IMR-90 (cell line): ENCODE measurements at regions not wholly inside any gene's neighbourhood (a gene's known extent, or its start where the extent isn't known, plus 50 kb on each side); places are given as distances from the start of the nearest gene placed in this dataset.

ENCODE experiments used
- ATAC-seq: fragments of 200-7000 bp; cut with Tn5 transposase; 2 replicates; pipeline ENCODE4 v1.9.1; 2020; ENCODE audit warnings: low read depth, mild to moderate bottlenecking, moderate library complexity
- BruUV-seq: library from RNA; stranded (reverse); fragments of 400-500 nt; replicated peaks from 2 replicates; lab custom pipeline; 2021; lab: Mats Ljungman, UMichigan
- CTCF ChIA-PET: fragments of 300-600 bp; formaldehyde crosslinking; extraction: SDS; loops from one replicate; lab custom pipeline; 2021; ENCODE audit warnings: antibody characterized with exemption; lab: Yijun Ruan, JAX
- POLR2A ChIA-PET: fragments of 300-600 bp; sonication (Branson Sonifier 250); formaldehyde crosslinking; loops from one replicate; lab custom pipeline; 2022; ENCODE audit warnings: antibody characterized with exemption; ENCODE audit not compliant: unreplicated experiment; lab: Charles Lee
- DNase-seq: peaks from one replicate; pipeline ENCODE4 v3.0.0; 2013
- H2AFZ ChIP-seq: replicated peaks from 2 replicates; pipeline ENCODE3; 2013; ENCODE audit warnings: low read length, mild to moderate bottlenecking; ENCODE audit not compliant: poor library complexity
- H2AK5ac ChIP-seq: 2 replicates; pipeline ENCODE4 v1.6.1; 2013; ENCODE audit warnings: low read depth, low read length, inconsistent platforms
- H2AK9ac ChIP-seq: replicated peaks from 2 replicates; pipeline ENCODE3; 2013; ENCODE audit warnings: mild to moderate bottlenecking, low read depth, low read length, moderate library complexity; ENCODE audit not compliant: poor library complexity
- H2BK120ac ChIP-seq: 2 replicates; pipeline ENCODE4 v1.6.1; 2013; ENCODE audit warnings: low read depth, low read length, inconsistent platforms
- H2BK15ac ChIP-seq: 3 replicates; pipeline ENCODE4 v1.6.1; 2013; ENCODE audit warnings: low read depth, low read length, inconsistent platforms
- H2BK20ac ChIP-seq: 2 replicates; pipeline ENCODE4 v1.6.1; 2013; ENCODE audit warnings: low read depth, mild to moderate bottlenecking, inconsistent platforms, low read length, moderate library complexity
- H2BK5ac ChIP-seq: 2 replicates; pipeline ENCODE4 v1.6.1; 2013; ENCODE audit warnings: mild to moderate bottlenecking, low read depth, low read length, inconsistent platforms; ENCODE audit not compliant: poor library complexity, severe bottlenecking
- H3K14ac ChIP-seq: replicated peaks from 2 replicates; pipeline ENCODE4 v1.6.1; 2013; ENCODE audit warnings: low read depth, low read length, inconsistent platforms
- H3K18ac ChIP-seq: 2 replicates; pipeline ENCODE4 v1.6.1; 2013; ENCODE audit warnings: low read depth, low read length, control low read depth
- H3K23ac ChIP-seq: 2 replicates; pipeline ENCODE4 v1.6.1; 2013; ENCODE audit warnings: low read depth, low read length, inconsistent platforms
- H3K27ac ChIP-seq: 2 replicates; pipeline ENCODE4 v1.5.1; 2013; ENCODE audit warnings: mild to moderate bottlenecking, control low read depth, low read length; ENCODE audit not compliant: insufficient read depth
- H3K27me3 ChIP-seq: 2 replicates; pipeline ENCODE4 v1.6.1; 2013; ENCODE audit warnings: low read length; ENCODE audit not compliant: control insufficient read depth, insufficient read depth
- H3K36me3 ChIP-seq: 2 replicates; pipeline ENCODE4 v1.6.1; 2013; ENCODE audit warnings: low read length, mixed read lengths; ENCODE audit not compliant: control insufficient read depth, insufficient read depth
- H3K4ac ChIP-seq: 2 replicates; pipeline ENCODE4 v1.6.1; 2013; ENCODE audit warnings: low read depth, low read length, inconsistent platforms
- H3K4me1 ChIP-seq: 2 replicates; pipeline ENCODE4 v1.6.1; 2013; ENCODE audit warnings: low read length, mixed read lengths; ENCODE audit not compliant: control insufficient read depth, insufficient read depth
- H3K4me2 ChIP-seq: 2 replicates; pipeline ENCODE4 v1.6.1; 2013; ENCODE audit warnings: low read depth, mild to moderate bottlenecking, control low read depth, low read length, moderate library complexity
- H3K4me3 ChIP-seq: 2 replicates; pipeline ENCODE4 v1.5.1; 2013; ENCODE audit warnings: low read depth, mild to moderate bottlenecking, control low read depth, low read length, moderate library complexity; ENCODE audit not compliant: insufficient read depth
- H3K56ac ChIP-seq: 2 replicates; pipeline ENCODE4 v1.6.1; 2013; ENCODE audit warnings: low read length, inconsistent platforms; ENCODE audit not compliant: insufficient read depth; ENCODE audit errors: extremely low read depth
- H3K79me1 ChIP-seq, 2 experiments: 2 replicates each; pipeline ENCODE4 v1.6.1; 2013; ENCODE audit warnings: low read length in 2 of 2, inconsistent platforms in 1 of 2, low read depth in 1 of 2
- H3K9ac ChIP-seq: 2 replicates; pipeline ENCODE4 v1.6.1; 2013; ENCODE audit warnings: low read depth, low read length, control low read depth
- H3K9me1 ChIP-seq: 2 replicates; pipeline ENCODE4 v1.6.1; 2013; ENCODE audit warnings: low read length, inconsistent platforms; ENCODE audit not compliant: insufficient read depth
- H3K9me3 ChIP-seq: 2 replicates; pipeline ENCODE4 v1.6.1; 2013; ENCODE audit warnings: low read length; ENCODE audit not compliant: control insufficient read depth, insufficient read depth
- H4K20me1 ChIP-seq: 2 replicates; pipeline ENCODE4 v1.6.1; 2013; ENCODE audit warnings: low read length, inconsistent platforms; ENCODE audit not compliant: insufficient read depth
- H4K5ac ChIP-seq: 2 replicates; pipeline ENCODE4 v1.6.1; 2013; ENCODE audit warnings: mild to moderate bottlenecking, low read depth, low read length, control low read depth
- H4K8ac ChIP-seq, 2 experiments: 2 replicates each; pipeline ENCODE4 v1.6.1; 2013; ENCODE audit warnings: low read depth in 2 of 2, low read length in 2 of 2, control low read depth in 1 of 2, inconsistent platforms in 1 of 2
- H4K91ac ChIP-seq: 2 replicates; pipeline ENCODE4 v1.6.1; 2013; ENCODE audit warnings: low read depth, low read length, inconsistent platforms; ENCODE audit not compliant: insufficient read depth
- BHLHE40 ChIP-seq: fragments of 150-350 bp; IDR thresholded peaks from 2 replicates; pipeline ENCODE4 v1.6.1; 2016; ENCODE audit warnings: mild to moderate bottlenecking, low read depth, low read length
- CEBPB ChIP-seq: IDR thresholded peaks from 2 replicates; pipeline ENCODE4 v1.6.1; 2012; ENCODE audit warnings: low read depth, low read length, improper control_type of control experiment
- CTCF ChIP-seq: conservative IDR thresholded peaks from 2 replicates; pipeline ENCODE4 v1.5.1; 2012; ENCODE audit warnings: mild to moderate bottlenecking, low read depth, low read length, improper control_type of control experiment
- ELK1 ChIP-seq: fragments of 150-350 bp; IDR thresholded peaks from 2 replicates; pipeline ENCODE4 v1.6.1; 2016; ENCODE audit warnings: low read depth, mild to moderate bottlenecking, low read length, moderate library complexity, borderline replicate concordance
- FOS ChIP-seq: fragments of 150-350 bp; IDR thresholded peaks from 2 replicates; pipeline ENCODE4 v1.6.1; 2016; ENCODE audit warnings: low read depth, low read length
- MAFK ChIP-seq: IDR thresholded peaks from 2 replicates; pipeline ENCODE4 v1.6.1; 2012; ENCODE audit warnings: low read depth, low read length, improper control_type of control experiment
- MAZ ChIP-seq: IDR thresholded peaks from 2 replicates; pipeline ENCODE4 v1.6.1; 2012; ENCODE audit warnings: low read depth, mild to moderate bottlenecking, low read length, improper control_type of control experiment, moderate library complexity, borderline replicate concordance
- MXI1 ChIP-seq: IDR thresholded peaks from 2 replicates; pipeline ENCODE4 v1.6.1; 2012; ENCODE audit warnings: low read depth, mild to moderate bottlenecking, low read length, moderate library complexity, borderline replicate concordance
- NFE2L2 ChIP-seq: fragments of 150-350 bp; IDR thresholded peaks from 2 replicates; pipeline ENCODE4 v1.6.1; 2016; ENCODE audit warnings: low read depth, mild to moderate bottlenecking, low read length
- POLR2A ChIP-seq: IDR thresholded peaks from 2 replicates; pipeline ENCODE4 v1.6.1; 2012; ENCODE audit warnings: mild to moderate bottlenecking, low read depth, low read length
- RAD21 ChIP-seq: IDR thresholded peaks from 2 replicates; pipeline ENCODE4 v1.6.1; 2012; ENCODE audit warnings: low read length, improper control_type of control experiment
- RCOR1 ChIP-seq: IDR thresholded peaks from 2 replicates; pipeline ENCODE4 v1.6.1; 2012; ENCODE audit warnings: mild to moderate bottlenecking, low read length, improper control_type of control experiment; ENCODE audit not compliant: insufficient replicate concordance
- RFX5 ChIP-seq: IDR thresholded peaks from 2 replicates; pipeline ENCODE4 v1.8.0; 2012; ENCODE audit warnings: low read depth, mild to moderate bottlenecking, low read length, moderate library complexity
- SMC3 ChIP-seq: fragments of 150-350 bp; IDR thresholded peaks from 2 replicates; pipeline ENCODE4 v1.6.1; 2016; ENCODE audit warnings: low read depth, mild to moderate bottlenecking, antibody characterized with exemption, low read length, moderate library complexity
- USF2 ChIP-seq: fragments of 150-350 bp; IDR thresholded peaks from 2 replicates; pipeline ENCODE4 v1.6.1; 2017; ENCODE audit warnings: mild to moderate bottlenecking, antibody characterized with exemption, low read length, low read depth
- WGBS, 2 experiments: methylation state at CpG; one replicate each; pipeline versions ENCODE4 v1.1.5 to v1.1.7; 2013; ENCODE audit warnings: missing lambda C conversion rate in 2 of 2; ENCODE audit not compliant: insufficient read length in 1 of 2; ENCODE audit errors: extremely low coverage in 2 of 2; 5-methylcytosine and 5-hydroxymethylcytosine counted together
- dilution Hi-C: fragments of 300-500 bp; cut with HindIII; formaldehyde crosslinking; loops from one replicate; pipeline ENCODE4 v1.14.3; 2018; ENCODE audit warnings: low sequenced_read_pairs; ENCODE audit not compliant: unreplicated experiment
- in situ Hi-C: fragments of 300-500 bp; cut with MboI; formaldehyde crosslinking; loops from 3 replicates; pipeline ENCODE4 v1.14.3; 2019; ENCODE audit warnings: low sequenced_read_pairs, inconsistent platforms, mixed read lengths
- intact Hi-C: fragments of 100-400 bp; cut with micrococcal nuclease; formaldehyde crosslinking; loops from 2 replicates; pipeline ENCODE4 v1.10.0; 2022

GRCh38 chr2:239574434-239575156 is 173.8 kb upstream of the HDAC4 start:
- H2BK5ac ChIP-seq: no peak overlapping the region
- no peak for TF ChIP-seq MAFK
- no peak for TF ChIP-seq USF2
- TF ChIP-seq CEBPB: no peak
- no peak for TF ChIP-seq FOS
- no peak for TF ChIP-seq RAD21
- TF ChIP-seq RFX5: no peak
- no peak for TF ChIP-seq BHLHE40
- TF ChIP-seq ELK1: no peak
- no peak for TF ChIP-seq MXI1
- TF ChIP-seq RCOR1: no peak
- TF ChIP-seq CTCF: no peak
- TF ChIP-seq NFE2L2: no peak
- TF ChIP-seq POLR2A: no peak
- no peak for TF ChIP-seq MAZ
- TF ChIP-seq SMC3: no peak
- no peaks in the 10 kb centered on the region for H3K9me1 ChIP-seq
- no peak overlapping the region for H3K14ac ChIP-seq
- H3K4me1 ChIP-seq: no peaks in the 10 kb centered on the region
- H4K8ac ChIP-seq: no peak overlapping the region
- intact Hi-C loops (no loop called here), dilution Hi-C loops (no loop called here), in situ Hi-C loops (no loop called here)
- H2BK120ac ChIP-seq: no peak overlapping the region
- no peaks in the 10 kb centered on the region for H4K20me1 ChIP-seq
- H2AK9ac ChIP-seq: no peak overlapping the region
- no peak overlapping the region for H3K4ac ChIP-seq
- no peak overlapping the region for H3K9ac ChIP-seq
- ATAC-seq (no peak), DNase-seq (no peak)
- H3K56ac ChIP-seq: no peak overlapping the region
- no TSS peak for BruUV-seq
- ChIA-PET CTCF (no interaction called here), POLR2A (no interaction called here)
- H4K91ac ChIP-seq: no peak overlapping the region
- no peak overlapping the region for H2AFZ ChIP-seq
- no peaks in the 10 kb centered on the region for H3K36me3 ChIP-seq
- H3K18ac ChIP-seq: no peak overlapping the region
- H3K27ac ChIP-seq: no peak overlapping the region
- H3K4me3 ChIP-seq: no peak overlapping the region
- WGBS, 2 experiments: 14% methylated on average over 4 of the region's 13 CpGs; no CpG with 5 or more reads in 1 of the 2 experiments
- no peak overlapping the region for H2BK15ac ChIP-seq
- H3K9me3 ChIP-seq: peaks cover 29% of the 10 kb centered on the region
- H2AK5ac ChIP-seq: no peak overlapping the region
- no peak overlapping the region for H3K23ac ChIP-seq
- no peak overlapping the region for H3K4me2 ChIP-seq
- no peaks in the 10 kb centered on the region for H3K27me3 ChIP-seq
- no peak overlapping the region for H4K5ac ChIP-seq
- no peak overlapping the region for H2BK20ac ChIP-seq
- H3K79me1 ChIP-seq: no peaks in the 10 kb centered on the region
